ENCODE measurements at regions not wholly inside any gene's neighbourhood (a gene's known extent, or its start where the extent isn't known, plus 50 kb on each side); places are given as distances from the start of the nearest gene placed in this dataset.

DNA sequence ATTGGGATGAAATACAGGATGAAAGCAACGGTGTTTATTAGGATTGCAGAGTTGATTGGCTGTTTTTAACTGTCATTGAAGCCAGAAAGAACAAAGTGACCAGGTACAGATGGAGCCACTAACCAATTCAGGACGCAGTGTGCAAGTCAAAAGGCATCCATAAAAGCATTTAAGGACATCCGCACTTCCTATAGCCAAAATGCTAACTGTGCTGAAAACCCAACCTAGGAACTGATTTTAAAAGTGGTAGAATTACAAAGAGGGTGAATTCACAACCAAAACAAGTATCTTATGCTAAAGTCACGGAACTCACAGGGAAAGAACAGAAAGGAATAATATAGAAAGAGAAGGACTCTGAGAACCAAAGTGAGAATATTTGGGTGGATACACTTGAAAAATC is 63.1 kb upstream of the FOXG1 start:
- no peak for TF ChIP-seq POLR2A (IDR thresholded peaks at IDR 0.05; ENCODE audit: low read length)
- no peak for TF ChIP-seq GATA1 (IDR thresholded peaks at IDR 0.05; ENCODE audit: low read depth, low read length)
